H9 (cell line): ENCODE measurements at regions not wholly inside any gene's neighbourhood (a gene's known extent, or its start where the extent isn't known, plus 50 kb on each side); places are given as distances from the start of the nearest gene placed in this dataset.

ENCODE experiments used
- DNase-seq: peaks from one replicate; pipeline ENCODE4 v3.0.0-alpha.2; 2017
- H2AFZ ChIP-seq: one replicate; pipeline ENCODE4 v1.6.1; 2013; ENCODE audit warnings: mild to moderate bottlenecking, low read length, control low read depth, moderate library complexity
- H2AK5ac ChIP-seq: 2 replicates; pipeline ENCODE4 v1.6.1; 2013; ENCODE audit warnings: low read length, control low read depth, mixed read lengths; ENCODE audit not compliant: insufficient read length
- H2BK120ac ChIP-seq: one replicate; pipeline ENCODE4 v1.6.1; 2013; ENCODE audit warnings: low read depth, mild to moderate bottlenecking, low read length, control low read depth, inconsistent platforms; ENCODE audit not compliant: poor library complexity, severe bottlenecking
- H2BK12ac ChIP-seq: 2 replicates; pipeline ENCODE4 v1.6.1; 2013; ENCODE audit warnings: low read length, control low read depth, mixed read lengths, low read depth; ENCODE audit not compliant: insufficient read length
- H2BK15ac ChIP-seq: 2 replicates; pipeline ENCODE4 v1.6.1; 2013; ENCODE audit warnings: low read depth, low read length, control low read depth
- H2BK20ac ChIP-seq: one replicate; pipeline ENCODE4 v1.6.1; 2013; ENCODE audit warnings: low read depth, mild to moderate bottlenecking, low read length, control low read depth, inconsistent platforms; ENCODE audit not compliant: poor library complexity, severe bottlenecking
- H2BK5ac ChIP-seq: 2 replicates; pipeline ENCODE4 v1.6.1; 2013; ENCODE audit warnings: low read length, control low read depth, mixed read lengths; ENCODE audit not compliant: insufficient read length
- H3K14ac ChIP-seq: 2 replicates; pipeline ENCODE4 v1.6.1; 2013; ENCODE audit warnings: low read length, control low read depth; ENCODE audit not compliant: insufficient read depth
- H3K18ac ChIP-seq: 2 replicates; pipeline ENCODE4 v1.6.1; 2013; ENCODE audit warnings: low read depth, mild to moderate bottlenecking, mixed read lengths, low read length, control low read depth; ENCODE audit not compliant: insufficient read length
- H3K23ac ChIP-seq: 2 replicates; pipeline ENCODE4 v1.6.1; 2013; ENCODE audit warnings: low read length, control low read depth, mixed read lengths, low read depth; ENCODE audit not compliant: insufficient read length
- H3K23me2 ChIP-seq: 2 replicates; pipeline ENCODE4 v1.6.1; 2013; ENCODE audit warnings: low read depth, mild to moderate bottlenecking, mixed read lengths, low read length, control low read depth; ENCODE audit not compliant: insufficient read length, poor library complexity, severe bottlenecking
- H3K27ac ChIP-seq: 2 replicates; pipeline ENCODE4 v1.5.1; 2013; ENCODE audit warnings: low read length, control low read depth, mixed read lengths, low read depth; ENCODE audit not compliant: insufficient read length
- H3K27me3 ChIP-seq: 2 replicates; pipeline ENCODE4 v1.6.1; 2013; ENCODE audit warnings: low read length, control low read depth, inconsistent platforms; ENCODE audit not compliant: insufficient read depth
- H3K4ac ChIP-seq: 2 replicates; pipeline ENCODE4 v1.6.1; 2013; ENCODE audit warnings: low read depth, mild to moderate bottlenecking, control low read depth, inconsistent platforms, low read length, moderate library complexity
- H3K4me1 ChIP-seq: 2 replicates; pipeline ENCODE4 v1.6.1; 2013; ENCODE audit warnings: low read length, control low read depth, inconsistent platforms; ENCODE audit not compliant: insufficient read depth
- H3K4me2 ChIP-seq: 2 replicates; pipeline ENCODE4 v1.6.1; 2013; ENCODE audit warnings: low read length, control low read depth, mixed read lengths; ENCODE audit not compliant: insufficient read length, insufficient read depth
- H3K56ac ChIP-seq: 2 replicates; pipeline ENCODE4 v1.6.1; 2013; ENCODE audit warnings: low read depth, mild to moderate bottlenecking, mixed read lengths, low read length, control low read depth; ENCODE audit not compliant: insufficient read length
- H3K79me1 ChIP-seq: 2 replicates; pipeline ENCODE4 v1.6.1; 2013; ENCODE audit warnings: low read depth, mild to moderate bottlenecking, moderate library complexity, low read length, control low read depth, inconsistent platforms; ENCODE audit not compliant: insufficient read depth, poor library complexity, severe bottlenecking
- H3K79me2 ChIP-seq: 2 replicates; pipeline ENCODE4 v1.6.1; 2013; ENCODE audit warnings: low read length, control low read depth, inconsistent platforms; ENCODE audit not compliant: insufficient read depth
- H3K9ac ChIP-seq: 2 replicates; pipeline ENCODE4 v1.6.1; 2013; ENCODE audit warnings: low read length, control low read depth, mixed read lengths; ENCODE audit not compliant: insufficient read length; ENCODE audit errors: extremely low read depth
- H3K9me3 ChIP-seq: one replicate; pipeline ENCODE4 v1.6.1; 2013; ENCODE audit warnings: low read depth, low read length, inconsistent platforms; ENCODE audit not compliant: control insufficient read depth
- H3T11ph ChIP-seq: one replicate; pipeline ENCODE4 v1.6.1; 2013; ENCODE audit warnings: mild to moderate bottlenecking, low read length, control low read depth, inconsistent platforms
- H4K20me1 ChIP-seq: one replicate; pipeline ENCODE4 v1.6.1; 2013; ENCODE audit not compliant: control insufficient read depth, insufficient read length, insufficient read depth
- H4K5ac ChIP-seq: 2 replicates; pipeline ENCODE4 v1.6.1; 2013; ENCODE audit warnings: low read depth, mild to moderate bottlenecking, mixed read lengths, low read length, control low read depth; ENCODE audit not compliant: insufficient read length
- H4K8ac ChIP-seq: replicated peaks from 2 replicates; pipeline ENCODE4 v1.6.1; 2013; ENCODE audit warnings: low read length, control low read depth, mixed read lengths, low read depth; ENCODE audit not compliant: insufficient read length
- H4K91ac ChIP-seq: 2 replicates; pipeline ENCODE4 v1.6.1; 2013; ENCODE audit warnings: low read depth, mild to moderate bottlenecking, moderate library complexity, mixed read lengths, low read length, control low read depth; ENCODE audit not compliant: insufficient read length
- H3K27ac Mint-ChIP-seq, 3 experiments: 2 replicates in 2 of 3; 3 replicates in 1 of 3; pipeline ENCODE4 v1.8.0; 2020 to 2021; ENCODE audit warnings: mixed read lengths in 3 of 3, mild to moderate bottlenecking in 1 of 3, moderate library complexity in 1 of 3
- H3K27me3 Mint-ChIP-seq: 2 replicates; pipeline ENCODE4 v1.8.0; 2021; ENCODE audit warnings: low read depth, mild to moderate bottlenecking, moderate library complexity, mixed read lengths
- H3K36me3 Mint-ChIP-seq, 3 experiments: 2 replicates in 2 of 3; 3 replicates in 1 of 3; pipeline ENCODE4 v1.8.0; 2020 to 2021; ENCODE audit warnings: low read depth in 3 of 3, mixed read lengths in 3 of 3; ENCODE audit not compliant: insufficient read depth in 1 of 3
- H3K4me1 Mint-ChIP-seq, 2 experiments: 2 replicates each; pipeline ENCODE4 v1.8.0; 2020; ENCODE audit warnings: mixed read lengths in 2 of 2
- H3K4me3 Mint-ChIP-seq, 2 experiments: 2 replicates in 1 of 2; 3 replicates in 1 of 2; pipeline ENCODE4 v1.8.0; 2020 to 2021; ENCODE audit warnings: mild to moderate bottlenecking in 2 of 2, mixed read lengths in 2 of 2, moderate library complexity in 1 of 2
- H3K9me3 Mint-ChIP-seq, 2 experiments: 2 replicates in 1 of 2; 3 replicates in 1 of 2; pipeline ENCODE4 v1.8.0; 2020; ENCODE audit warnings: mild to moderate bottlenecking in 2 of 2, mixed read lengths in 2 of 2, moderate library complexity in 1 of 2
- CTCF ChIP-seq: fragments of 200-600 bp; sonication (generic); conservative IDR thresholded peaks from 3 replicates; pipeline ENCODE4 v1.8.0; 2021; ENCODE audit warnings: antibody characterized with exemption, mild to moderate bottlenecking
- WGBS: extraction: QIAGEN DNeasy Blood & Tissue Kit; methylation state at CpG from one replicate; pipeline ENCODE4 v1.1.7; 2013; ENCODE audit warnings: missing lambda C conversion rate, low lambda C conversion rate, mixed read lengths; ENCODE audit not compliant: insufficient read length; ENCODE audit errors: extremely low coverage; 5-methylcytosine and 5-hydroxymethylcytosine counted together

- Mint-ChIP-seq H3K36me3 (peaks cover 0 to 9% (median 0%) of the 10 kb centered on the region in 3 experiments; a peak in 2 of 7 replicates), H3K4me3 (no peak overlapping the region), H3K27ac (no peak overlapping the region), H3K4me1 (peaks cover 15 to 25% of the 10 kb centered on the region in 2 experiments), H3K9me3 (peaks cover 2 to 3% of the 10 kb centered on the region in 2 experiments; a peak in 3 of 5 replicates), H3K27me3 (no peaks in the 10 kb centered on the region)
- H3K23ac ChIP-seq, result no peak overlapping the region
- H3K79me2 ChIP-seq, result no peaks in the 10 kb centered on the region
- H2AFZ ChIP-seq, result no peak overlapping the region
- H2BK12ac ChIP-seq, result no peak overlapping the region
- H2BK120ac ChIP-seq, result no peak overlapping the region
- no CpG with 5 or more reads among the region's 1 CpG for WGBS
- H3K23me2 ChIP-seq, result no peaks in the 10 kb centered on the region
- no peak overlapping the region for H4K91ac ChIP-seq
- no peak overlapping the region for H3T11ph ChIP-seq
- H3K56ac ChIP-seq, result no peak overlapping the region
- H3K4ac ChIP-seq, result no peak overlapping the region
- H3K18ac ChIP-seq, result no peak overlapping the region
- no peaks in the 10 kb centered on the region for H4K20me1 ChIP-seq
- no peak overlapping the region for H2AK5ac ChIP-seq
- no peak overlapping the region for H3K14ac ChIP-seq
- H3K27me3 ChIP-seq, result no peaks in the 10 kb centered on the region
- no peak overlapping the region for H3K4me2 ChIP-seq
- peaks cover 4% of the 10 kb centered on the region; the same call in 1 of the 2 replicates for H3K4me1 ChIP-seq
- no peak for DNase-seq
- no peak overlapping the region for H2BK20ac ChIP-seq
- H4K5ac ChIP-seq, result no peak overlapping the region
- H3K9me3 ChIP-seq, result no peaks in the 10 kb centered on the region
- no peak overlapping the region for H3K9ac ChIP-seq
- no peak overlapping the region for H2BK15ac ChIP-seq
- H4K8ac ChIP-seq, result no peak overlapping the region
- no peaks in the 10 kb centered on the region for H3K79me1 ChIP-seq
- no peak overlapping the region for H3K27ac ChIP-seq
- TF ChIP-seq CTCF, result no peak
- H2BK5ac ChIP-seq, result no peak overlapping the region
Observed at GRCh38 chr21:27101523-27101922, 134.6 kb upstream of the ADAMTS5 start.
